WTC11 (cell line): ENCODE measurements at regions not wholly inside any gene's neighbourhood (a gene's known extent, or its start where the extent isn't known, plus 50 kb on each side); places are given as distances from the start of the nearest gene placed in this dataset.

Experiments
- AFF4 ChIP-seq: sonication (generic); formaldehyde crosslinking; IDR thresholded peaks from 2 replicates; pipeline ENCODE4 v1.8.1; 2023; ENCODE audit warnings: mild to moderate bottlenecking, missing genetic modification reagents, borderline replicate concordance
- ATF3 ChIP-seq: sonication (generic); formaldehyde crosslinking; conservative IDR thresholded peaks from 2 replicates; pipeline ENCODE4 v1.8.1; 2022; ENCODE audit warnings: mild to moderate bottlenecking, missing genetic modification reagents
- CTCF ChIP-seq: fragments of 200-600 bp; IDR thresholded peaks from 2 replicates; pipeline ENCODE4 v1.8.0; 2022; ENCODE audit warnings: antibody characterized with exemption
- ELF4 ChIP-seq: sonication (generic); formaldehyde crosslinking; IDR thresholded peaks from 2 replicates; pipeline ENCODE4 v1.8.1; 2022; ENCODE audit warnings: low read depth, mild to moderate bottlenecking, moderate library complexity, missing genetic modification reagents
- ERG ChIP-seq: fragments of 250-450 bp; sonication (Bioruptor Pico); IDR thresholded peaks from 2 replicates; pipeline ENCODE4 v1.8.0; 2021; ENCODE audit warnings: mild to moderate bottlenecking
- ESRRA ChIP-seq: sonication (generic); formaldehyde crosslinking; IDR thresholded peaks from 2 replicates; pipeline ENCODE4 v1.8.1; 2022; ENCODE audit warnings: mild to moderate bottlenecking, missing genetic modification reagents, borderline replicate concordance
- ETV6 ChIP-seq: sonication (generic); formaldehyde crosslinking; IDR thresholded peaks from 2 replicates; pipeline ENCODE4 v1.8.1; 2022; ENCODE audit warnings: mild to moderate bottlenecking, missing genetic modification reagents
- NR3C1 ChIP-seq: sonication (generic); formaldehyde crosslinking; conservative IDR thresholded peaks from 2 replicates; pipeline ENCODE4 v1.8.1; 2023; ENCODE audit warnings: low read depth, mild to moderate bottlenecking, missing genetic modification reagents
- OVOL2 ChIP-seq: fragments of 250-450 bp; sonication (Bioruptor Pico); IDR thresholded peaks from 2 replicates; pipeline ENCODE4 v1.9.0; 2021; ENCODE audit warnings: mild to moderate bottlenecking, borderline replicate concordance
- SP1 ChIP-seq: sonication (generic); formaldehyde crosslinking; conservative IDR thresholded peaks from 2 replicates; pipeline ENCODE4 v1.8.1; 2022; ENCODE audit warnings: missing genetic modification reagents
- STAT6 ChIP-seq: sonication (generic); formaldehyde crosslinking; conservative IDR thresholded peaks from 2 replicates; pipeline ENCODE4 v1.8.1; 2023; ENCODE audit warnings: mild to moderate bottlenecking, low read depth, missing genetic modification reagents, moderate library complexity
- ZBTB43 ChIP-seq: sonication (generic); formaldehyde crosslinking; IDR thresholded peaks from 2 replicates; pipeline ENCODE4 v1.8.1; 2023; ENCODE audit warnings: mild to moderate bottlenecking, missing genetic modification reagents
- ZNF512 ChIP-seq: sonication (generic); formaldehyde crosslinking; IDR thresholded peaks from 2 replicates; pipeline ENCODE4 v1.8.1; 2022; ENCODE audit warnings: missing genetic modification reagents, borderline replicate concordance
- ZNF671 ChIP-seq: fragments of 250-450 bp; sonication (Bioruptor Pico); IDR thresholded peaks from 2 replicates; pipeline ENCODE4 v1.8.0; 2021; ENCODE audit warnings: mild to moderate bottlenecking

- no peak for TF ChIP-seq CTCF
- TF ChIP-seq ATF3 (CRISPR knock-in tag): no peak
- no peak for TF ChIP-seq ERG (CRISPR knock-in tag)
- TF ChIP-seq STAT6: no peak
- TF ChIP-seq ZNF512: no peak
- no peak for TF ChIP-seq ESRRA (CRISPR knock-in tag)
- no peak for TF ChIP-seq ZBTB43 (CRISPR knock-in tag)
- no peak for TF ChIP-seq ELF4 (CRISPR knock-in tag)
- TF ChIP-seq ETV6 (CRISPR knock-in tag): no peak
- no peak for TF ChIP-seq ZNF671 (CRISPR knock-in tag)
- TF ChIP-seq AFF4 (CRISPR knock-in tag): no peak
- no peak for TF ChIP-seq SP1 (CRISPR knock-in tag)
- no peak for TF ChIP-seq OVOL2
- TF ChIP-seq NR3C1 (CRISPR knock-in tag): no peak
Measured at GRCh38 chrX:112233164-112233563, 150.6 kb upstream of the TRPC5 start.
